ENCODE measurements at regions not wholly inside any gene's neighbourhood (a gene's known extent, or its start where the extent isn't known, plus 50 kb on each side); places are given as distances from the start of the nearest gene placed in this dataset.

DNA sequence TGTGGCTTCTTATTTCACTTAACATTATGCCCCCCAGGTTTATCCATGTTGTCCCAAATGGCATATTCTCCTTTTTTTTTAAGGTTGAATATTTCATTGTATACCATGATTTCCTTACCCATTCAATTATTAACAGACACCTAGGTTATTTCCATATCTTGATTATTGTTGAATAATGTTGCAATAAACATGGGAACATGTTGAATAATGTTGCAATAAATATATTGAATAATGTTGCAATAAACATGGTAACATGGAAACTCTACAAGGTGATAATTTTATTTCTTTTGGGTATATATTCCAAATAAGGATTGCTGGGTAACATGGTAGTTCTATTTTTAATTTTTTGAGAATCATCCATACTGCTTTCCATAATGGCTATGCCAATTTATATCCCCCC, 648.1 kb downstream of the MMUT start:
- Histone ChIP-seq H3K27me3 (ENCODE audit: insufficient read depth, insufficient read length) (no peaks in the 10 kb centered on the region), H3K4me1 (ENCODE audit: insufficient read depth, insufficient read length) (no peaks in the 10 kb centered on the region), H3K36me3 (ENCODE audit: insufficient read depth, insufficient read length, low read length) (no peaks in the 10 kb centered on the region), H3K9me3 (ENCODE audit: insufficient read depth, low read length) (no peaks in the 10 kb centered on the region), H3K9ac (ENCODE audit: insufficient read length, low read depth) (no peak overlapping the region), H3K4me3 (ENCODE audit: insufficient read length, low read depth) (no peak overlapping the region)
- no peak for DNase-seq (ENCODE audit: low read depth, low spot score)
- TF ChIP-seq ZNF274 (IDR thresholded peaks at IDR 0.05; ENCODE audit: low read depth, low read length) (no peak), YY1 (IDR thresholded peaks at IDR 0.05; ENCODE audit: insufficient read depth, insufficient read length) (no peak), SUZ12 (IDR thresholded peaks at IDR 0.05; ENCODE audit: extremely low read depth, insufficient read depth, insufficient read length) (no peak)

DNA sequence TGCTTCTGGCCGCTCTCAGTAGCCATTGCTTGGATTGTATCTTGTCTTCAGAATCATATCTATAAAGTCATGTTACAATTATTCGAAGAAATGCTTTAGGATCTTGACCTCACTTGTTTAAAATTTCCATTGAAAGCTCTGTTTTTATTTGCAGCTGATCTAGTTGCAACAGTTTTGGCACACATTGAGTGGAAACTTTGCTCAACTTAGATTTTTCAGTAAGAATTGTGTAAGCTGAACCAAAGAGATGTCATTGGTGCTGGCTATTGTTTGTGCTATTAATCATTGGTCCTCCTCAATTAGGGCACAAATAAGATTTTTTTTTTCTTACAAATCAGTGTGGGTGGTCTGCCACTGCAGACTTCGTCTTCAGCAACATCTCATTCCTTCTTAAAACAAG, 649.2 kb downstream of the MMUT start:
- TF ChIP-seq YY1 (IDR thresholded peaks at IDR 0.05; ENCODE audit: insufficient read depth, insufficient read length): no peak
- no peak for TF ChIP-seq SUZ12 (IDR thresholded peaks at IDR 0.05; ENCODE audit: extremely low read depth, insufficient read depth, insufficient read length)
- no peak for TF ChIP-seq ZNF274 (IDR thresholded peaks at IDR 0.05; ENCODE audit: low read depth, low read length)
- DNase-seq (ENCODE audit: low read depth, low spot score): no peak
- H3K9me3 ChIP-seq (ENCODE audit: insufficient read depth, low read length): no peaks in the 10 kb centered on the region
- H3K4me3 ChIP-seq (ENCODE audit: insufficient read length, low read depth): no peak overlapping the region
- H3K36me3 ChIP-seq (ENCODE audit: insufficient read depth, insufficient read length, low read length): no peaks in the 10 kb centered on the region
- H3K27me3 ChIP-seq (ENCODE audit: insufficient read depth, insufficient read length): no peaks in the 10 kb centered on the region
- H3K4me1 ChIP-seq (ENCODE audit: insufficient read depth, insufficient read length): no peaks in the 10 kb centered on the region
- no peak overlapping the region for H3K9ac ChIP-seq (ENCODE audit: insufficient read length, low read depth)

- Histone ChIP-seq H3K9ac (ENCODE audit: insufficient read length, low read depth) (no peak overlapping the region), H3K36me3 (ENCODE audit: insufficient read depth, insufficient read length, low read length) (no peaks in the 10 kb centered on the region), H3K4me3 (ENCODE audit: insufficient read length, low read depth) (no peak overlapping the region), H3K9me3 (ENCODE audit: insufficient read depth, low read length) (no peaks in the 10 kb centered on the region), H3K27me3 (ENCODE audit: insufficient read depth, insufficient read length) (no peaks in the 10 kb centered on the region), H3K4me1 (ENCODE audit: insufficient read depth, insufficient read length) (no peaks in the 10 kb centered on the region)
- no peak for DNase-seq (ENCODE audit: low read depth, low spot score)
- no peak for TF ChIP-seq SUZ12 (IDR thresholded peaks at IDR 0.05; ENCODE audit: extremely low read depth, insufficient read depth, insufficient read length)
- no peak for TF ChIP-seq ZNF274 (IDR thresholded peaks at IDR 0.05; ENCODE audit: low read depth, low read length)
- no peak for TF ChIP-seq YY1 (IDR thresholded peaks at IDR 0.05; ENCODE audit: insufficient read depth, insufficient read length)
These were observed 653.4 kb downstream of the MMUT start for GRCh38 chr6:48809700-48810099.

GRCh38 chr6:48809245-48809644, 653.8 kb downstream of the MMUT start:
- DNase-seq (ENCODE audit: low read depth, low spot score): no peak
- Histone ChIP-seq H3K9ac (ENCODE audit: insufficient read length, low read depth) (no peak overlapping the region), H3K36me3 (ENCODE audit: insufficient read depth, insufficient read length, low read length) (no peaks in the 10 kb centered on the region), H3K27me3 (ENCODE audit: insufficient read depth, insufficient read length) (no peaks in the 10 kb centered on the region), H3K4me3 (ENCODE audit: insufficient read length, low read depth) (no peak overlapping the region), H3K4me1 (ENCODE audit: insufficient read depth, insufficient read length) (no peaks in the 10 kb centered on the region), H3K9me3 (ENCODE audit: insufficient read depth, low read length) (no peaks in the 10 kb centered on the region)
- TF ChIP-seq ZNF274 (IDR thresholded peaks at IDR 0.05; ENCODE audit: low read depth, low read length): no peak
- no peak for TF ChIP-seq SUZ12 (IDR thresholded peaks at IDR 0.05; ENCODE audit: extremely low read depth, insufficient read depth, insufficient read length)
- TF ChIP-seq YY1 (IDR thresholded peaks at IDR 0.05; ENCODE audit: insufficient read depth, insufficient read length): no peak

DNA sequence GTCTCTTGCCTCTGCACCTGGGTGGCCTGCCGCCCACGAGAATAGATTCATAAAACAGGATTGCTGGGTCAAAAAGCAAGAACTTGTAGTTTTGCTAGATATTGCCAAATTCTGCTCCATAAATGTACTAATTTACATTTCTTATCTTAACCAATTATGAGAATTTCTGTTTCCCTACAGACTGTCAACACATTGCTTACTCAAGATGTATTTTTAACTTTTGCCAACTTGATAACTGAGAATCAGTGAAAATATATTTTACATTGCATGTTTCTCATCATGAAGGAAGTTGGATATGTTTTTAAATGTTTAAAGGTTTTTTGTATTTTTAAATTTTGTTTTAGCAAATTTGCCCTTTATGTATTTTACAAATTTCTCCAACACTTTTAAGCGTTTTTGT, 664.8 kb downstream of the MMUT start:
- Histone ChIP-seq H3K4me3 (ENCODE audit: insufficient read length, low read depth) (no peak overlapping the region), H3K9me3 (ENCODE audit: insufficient read depth, low read length) (no peaks in the 10 kb centered on the region), H3K4me1 (ENCODE audit: insufficient read depth, insufficient read length) (no peaks in the 10 kb centered on the region), H3K36me3 (ENCODE audit: insufficient read depth, insufficient read length, low read length) (no peaks in the 10 kb centered on the region), H3K9ac (ENCODE audit: insufficient read length, low read depth) (no peak overlapping the region), H3K27me3 (ENCODE audit: insufficient read depth, insufficient read length) (no peaks in the 10 kb centered on the region)
- DNase-seq (ENCODE audit: low read depth, low spot score): no peak
- TF ChIP-seq YY1 (IDR thresholded peaks at IDR 0.05; ENCODE audit: insufficient read depth, insufficient read length) (no peak), SUZ12 (IDR thresholded peaks at IDR 0.05; ENCODE audit: extremely low read depth, insufficient read depth, insufficient read length) (no peak)

DNA sequence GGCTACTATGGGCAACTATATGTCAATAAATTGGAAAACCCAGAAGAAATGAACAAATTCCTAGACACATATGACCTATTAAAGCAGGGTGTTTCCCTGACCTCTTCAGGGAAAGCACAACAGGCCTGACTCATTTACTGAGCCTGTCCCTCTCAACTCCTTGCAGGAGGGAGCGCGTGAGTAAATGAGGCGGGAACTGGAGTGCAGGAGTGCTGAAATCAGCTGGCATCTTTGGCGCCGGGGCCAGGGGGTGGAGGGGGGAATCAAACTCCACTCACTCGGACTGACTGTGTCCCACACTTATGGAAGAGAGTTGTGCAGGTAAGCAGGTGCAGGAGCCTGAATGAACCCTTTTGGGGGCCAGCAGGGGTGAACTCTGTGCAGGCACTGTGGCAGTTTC, 671.2 kb upstream of the PTCHD4 start:
- TF ChIP-seq ZNF274 (IDR thresholded peaks at IDR 0.05; ENCODE audit: low read depth, low read length) (no peak), YY1 (IDR thresholded peaks at IDR 0.05; ENCODE audit: insufficient read depth, insufficient read length) (no peak), SUZ12 (IDR thresholded peaks at IDR 0.05; ENCODE audit: extremely low read depth, insufficient read depth, insufficient read length) (no peak)
- no peak for DNase-seq (ENCODE audit: low read depth, low spot score)
- Histone ChIP-seq H3K4me3 (ENCODE audit: insufficient read length, low read depth) (no peak overlapping the region), H3K9me3 (ENCODE audit: insufficient read depth, low read length) (no peaks in the 10 kb centered on the region), H3K27me3 (ENCODE audit: insufficient read depth, insufficient read length) (no peaks in the 10 kb centered on the region), H3K36me3 (ENCODE audit: insufficient read depth, insufficient read length, low read length) (no peaks in the 10 kb centered on the region), H3K4me1 (ENCODE audit: insufficient read depth, insufficient read length) (no peaks in the 10 kb centered on the region), H3K9ac (ENCODE audit: insufficient read length, low read depth) (no peak overlapping the region)

GRCh38 chr6:48777411-48777810, 666.4 kb upstream of the PTCHD4 start:
- Histone ChIP-seq H3K27me3 (ENCODE audit: insufficient read depth, insufficient read length) (no peaks in the 10 kb centered on the region), H3K9me3 (ENCODE audit: insufficient read depth, low read length) (no peaks in the 10 kb centered on the region), H3K4me3 (ENCODE audit: insufficient read length, low read depth) (no peak overlapping the region), H3K9ac (ENCODE audit: insufficient read length, low read depth) (no peak overlapping the region), H3K4me1 (ENCODE audit: insufficient read depth, insufficient read length) (no peaks in the 10 kb centered on the region), H3K36me3 (ENCODE audit: insufficient read depth, insufficient read length, low read length) (no peaks in the 10 kb centered on the region)
- no peak for TF ChIP-seq ZNF274 (IDR thresholded peaks at IDR 0.05; ENCODE audit: low read depth, low read length)
- TF ChIP-seq SUZ12 (IDR thresholded peaks at IDR 0.05; ENCODE audit: extremely low read depth, insufficient read depth, insufficient read length): no peak
- TF ChIP-seq YY1 (IDR thresholded peaks at IDR 0.05; ENCODE audit: insufficient read depth, insufficient read length): no peak
- no peak for DNase-seq (ENCODE audit: low read depth, low spot score)

- no peak overlapping the region for H3K4me3 ChIP-seq (ENCODE audit: insufficient read length, low read depth)
- no peak for DNase-seq (ENCODE audit: low read depth, low spot score)
- H3K4me1 ChIP-seq (ENCODE audit: insufficient read depth, insufficient read length): no peaks in the 10 kb centered on the region
- no peaks in the 10 kb centered on the region for H3K9me3 ChIP-seq (ENCODE audit: insufficient read depth, low read length)
- TF ChIP-seq ZNF274 (IDR thresholded peaks at IDR 0.05; ENCODE audit: low read depth, low read length): no peak
- no peak for TF ChIP-seq YY1 (IDR thresholded peaks at IDR 0.05; ENCODE audit: insufficient read depth, insufficient read length)
- H3K27me3 ChIP-seq (ENCODE audit: insufficient read depth, insufficient read length): no peaks in the 10 kb centered on the region
- H3K9ac ChIP-seq (ENCODE audit: insufficient read length, low read depth): no peak overlapping the region
- no peaks in the 10 kb centered on the region for H3K36me3 ChIP-seq (ENCODE audit: insufficient read depth, insufficient read length, low read length)
These were observed 664.2 kb upstream of the PTCHD4 start for GRCh38 chr6:48775157-48775556.

Data from NT2/D1 (cell line).